Epithelial cell of esophagus (primary cell): ENCODE measurements at regions not wholly inside any gene's neighbourhood (a gene's known extent, or its start where the extent isn't known, plus 50 kb on each side); places are given as distances from the start of the nearest gene placed in this dataset.

ENCODE experiments used
- DNase-seq: peaks from one replicate; pipeline ENCODE4 v3.0.0; 2010; ENCODE audit warnings: low read depth
- H3K4me3 ChIP-seq: 2 replicates; pipeline ENCODE4 v1.5.1; 2011; ENCODE audit warnings: mild to moderate bottlenecking, low read length, control low read depth
- CTCF ChIP-seq: IDR thresholded peaks from 2 replicates; pipeline ENCODE4 v1.5.1; 2011; ENCODE audit warnings: low read depth, mild to moderate bottlenecking, low read length, control low read depth, inconsistent platforms; ENCODE audit not compliant: insufficient read depth; ENCODE audit errors: missing control alignments

- no peak for TF ChIP-seq CTCF
- peak; percentile 60 for DNase-seq
- H3K4me3 ChIP-seq = no peak overlapping the region
Measured at GRCh38 chr6:6704103-6705060, 115.9 kb downstream of the LY86 start.

- DNase-seq = no peak
- no peak for TF ChIP-seq CTCF
- H3K4me3 ChIP-seq = no peak overlapping the region
Measured at GRCh38 chr6:6705061-6705425, 116.5 kb downstream of the LY86 start.

GRCh38 chr6:6705915-6706675 is 117.6 kb downstream of the LY86 start:
- no peak for TF ChIP-seq CTCF
- DNase-seq = no peak
- no peak overlapping the region for H3K4me3 ChIP-seq

- no peak overlapping the region for H3K4me3 ChIP-seq
- DNase-seq = peak; percentile 54
- TF ChIP-seq CTCF = no peak
Measured at GRCh38 chr6:6707143-6707542, 118.6 kb downstream of the LY86 start.

GRCh38 chr6:6709106-6709505 is 120.6 kb downstream of the LY86 start:
- DNase-seq = no peak
- no peak for TF ChIP-seq CTCF
- no peak overlapping the region for H3K4me3 ChIP-seq

GRCh38 chr6:6711031-6711785 is 122.7 kb downstream of the LY86 start:
- TF ChIP-seq CTCF = no peak
- no peak overlapping the region for H3K4me3 ChIP-seq
- DNase-seq = no peak
